ENCODE measurements at regions not wholly inside any gene's neighbourhood (a gene's known extent, or its start where the extent isn't known, plus 50 kb on each side); places are given as distances from the start of the nearest gene placed in this dataset.

- peak; percentile 21 for DNase-seq
Observed at GRCh38 chr12:94516985-94517384, 57.3 kb upstream of the CEP83 start.

GRCh38 chr12:94513527-94513926 lies 53.9 kb upstream of the CEP83 start:
- DNase-seq = no peak

- no peak for DNase-seq
Observed at GRCh38 chr12:94511506-94511905, 51.8 kb upstream of the CEP83 start.

GRCh38 chr12:94510128-94510527 lies 50.5 kb upstream of the CEP83 start:
- no peak for DNase-seq
